Activated naive CD4-positive, alpha-beta T cell treated with anti-CD3 and anti-CD28 coated beads for 36 hours (primary cell): ENCODE measurements at regions not wholly inside any gene's neighbourhood (a gene's known extent, or its start where the extent isn't known, plus 50 kb on each side); places are given as distances from the start of the nearest gene placed in this dataset.

Experiments
- CTCF ChIA-PET: fragments of 350-600 bp; sonication (Branson Sonifier 250); formaldehyde crosslinking; loops from one replicate; lab custom pipeline; 2021; ENCODE audit warnings: antibody characterized with exemption; lab: Charles Lee
- DNase-seq: peaks from one replicate; pipeline ENCODE4 v3.0.0-alpha.2; 2020
- H3K27ac Mint-ChIP-seq: one replicate; pipeline ENCODE4 v1.8.0; 2021; ENCODE audit warnings: mild to moderate bottlenecking, mixed read lengths
- H3K27me3 Mint-ChIP-seq: one replicate; pipeline ENCODE4 v1.8.0; 2021; ENCODE audit warnings: low read depth, mixed read lengths
- H3K36me3 Mint-ChIP-seq: one replicate; pipeline ENCODE4 v1.8.0; 2021; ENCODE audit warnings: low read depth, mixed read lengths
- H3K4me1 Mint-ChIP-seq: one replicate; pipeline ENCODE4 v1.8.0; 2021; ENCODE audit warnings: low read depth, mixed read lengths
- H3K4me3 Mint-ChIP-seq: one replicate; pipeline ENCODE4 v1.8.0; 2021; ENCODE audit warnings: mild to moderate bottlenecking, moderate library complexity, mixed read lengths
- H3K9me3 Mint-ChIP-seq: one replicate; pipeline ENCODE4 v1.8.0; 2021; ENCODE audit warnings: mixed read lengths
- intact Hi-C: fragments of 100-400 bp; cut with micrococcal nuclease; formaldehyde crosslinking; loops from one replicate; pipeline ENCODE4 v1.15.1; 2023

DNA sequence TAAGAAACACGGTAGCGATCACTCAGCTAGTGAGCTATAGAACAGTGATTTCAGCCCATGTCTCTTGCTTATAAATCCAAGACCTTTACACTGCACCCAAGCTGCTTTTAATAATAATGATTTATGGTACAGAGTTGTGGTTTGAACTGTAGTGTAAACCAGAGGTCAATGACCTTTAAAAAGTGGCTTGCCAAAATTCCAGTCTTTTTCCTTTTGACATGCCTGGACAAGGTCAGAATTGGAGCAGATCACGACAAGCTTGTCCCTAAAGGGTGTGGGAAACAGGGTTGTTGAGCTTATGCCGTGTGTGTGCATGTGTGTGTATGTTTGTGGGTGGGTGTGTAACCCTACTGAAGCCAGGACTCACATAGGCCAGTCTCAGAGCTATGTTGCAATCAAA, 225.3 kb upstream of the CLINT1 start:
- Mint-ChIP-seq H3K4me1 (no peaks in the 10 kb centered on the region), H3K9me3 (no peaks in the 10 kb centered on the region), H3K27ac (no peak overlapping the region), H3K36me3 (no peaks in the 10 kb centered on the region), H3K27me3 (peaks cover 7% of the 10 kb centered on the region), H3K4me3 (no peak overlapping the region)
- DNase-seq, result no peak
- CTCF ChIA-PET, result interaction anchor here (0.5 to 2.0 kb wide), 3 partner anchors 9 to 1368 kb away, joined by 3 to 14 read pairs (median 3); no protein-coding TSS in a partner anchor
- intact Hi-C loops, result no loop called here

DNA sequence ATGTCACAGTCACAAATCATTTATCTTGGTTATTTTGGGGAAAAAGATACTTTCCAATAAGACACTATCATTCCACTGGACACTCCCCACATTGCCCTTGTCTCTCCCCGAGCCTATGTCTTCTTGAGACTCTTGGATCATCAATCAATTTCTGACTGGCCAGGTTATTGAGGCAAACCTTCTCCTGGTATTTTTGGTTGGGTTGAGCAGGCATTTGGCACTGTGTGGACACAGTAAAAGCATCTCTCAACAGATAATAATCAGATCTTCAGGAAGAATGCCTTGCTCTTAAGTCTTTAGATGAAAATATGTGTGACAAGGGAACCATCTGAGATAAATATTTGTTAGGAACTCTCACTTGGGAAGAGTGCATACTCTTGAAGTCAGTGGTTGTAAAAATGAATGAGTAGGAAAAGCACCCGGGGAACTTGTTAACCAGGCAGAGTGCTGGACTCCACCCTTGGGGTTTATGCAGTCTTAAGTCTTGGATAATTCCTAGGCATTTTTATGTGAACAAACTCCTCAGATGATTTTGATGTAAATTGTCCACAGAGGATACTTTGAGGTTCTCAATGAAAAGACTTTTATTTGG, 223.8 kb upstream of the CLINT1 start:
- DNase-seq, result no peak
- Mint-ChIP-seq H3K4me3 (no peak overlapping the region), H3K4me1 (no peaks in the 10 kb centered on the region), H3K36me3 (no peaks in the 10 kb centered on the region), H3K9me3 (no peaks in the 10 kb centered on the region), H3K27ac (no peak overlapping the region), H3K27me3 (peaks cover 7% of the 10 kb centered on the region)
- intact Hi-C loops, result no loop called here
- CTCF ChIA-PET, result interaction anchor here (0.7 to 2.0 kb wide), 2 partner anchors 8 to 1432 kb away, joined by 3 to 14 read pairs; no protein-coding TSS in a partner anchor

- CTCF ChIA-PET, result interaction anchor here (0.5 to 1.5 kb wide), 3 partner anchors 10 to 29 kb away, joined by 3 read pairs; no protein-coding TSS in a partner anchor
- no peak overlapping the region for H3K27ac Mint-ChIP-seq
- H3K4me3 Mint-ChIP-seq, result no peak overlapping the region
- intact Hi-C loops, result no loop called here
- H3K36me3 Mint-ChIP-seq, result no peaks in the 10 kb centered on the region
- peaks cover 6% of the 10 kb centered on the region for H3K27me3 Mint-ChIP-seq
- no peaks in the 10 kb centered on the region for H3K9me3 Mint-ChIP-seq
- peaks cover 3% of the 10 kb centered on the region for H3K4me1 Mint-ChIP-seq
- no peak for DNase-seq
Observed at GRCh38 chr5:158080112-158080511, 221.2 kb upstream of the CLINT1 start.

- Mint-ChIP-seq H3K4me1 (peaks cover 3% of the 10 kb centered on the region), H3K4me3 (no peak overlapping the region), H3K36me3 (no peaks in the 10 kb centered on the region), H3K27ac (no peak overlapping the region), H3K27me3 (peaks cover 6% of the 10 kb centered on the region), H3K9me3 (no peaks in the 10 kb centered on the region)
- CTCF ChIA-PET, result interaction anchor here (1.5 kb wide), 1 partner anchor 13 kb away, joined by 3 read pairs; no protein-coding TSS in a partner anchor
- intact Hi-C loops, result loop anchor here (5.0 kb wide), 1 partner anchor 618 kb away; no protein-coding TSS in a partner anchor
- DNase-seq, result no peak
Observed at GRCh38 chr5:158079097-158079496, 220.2 kb upstream of the CLINT1 start.

DNA sequence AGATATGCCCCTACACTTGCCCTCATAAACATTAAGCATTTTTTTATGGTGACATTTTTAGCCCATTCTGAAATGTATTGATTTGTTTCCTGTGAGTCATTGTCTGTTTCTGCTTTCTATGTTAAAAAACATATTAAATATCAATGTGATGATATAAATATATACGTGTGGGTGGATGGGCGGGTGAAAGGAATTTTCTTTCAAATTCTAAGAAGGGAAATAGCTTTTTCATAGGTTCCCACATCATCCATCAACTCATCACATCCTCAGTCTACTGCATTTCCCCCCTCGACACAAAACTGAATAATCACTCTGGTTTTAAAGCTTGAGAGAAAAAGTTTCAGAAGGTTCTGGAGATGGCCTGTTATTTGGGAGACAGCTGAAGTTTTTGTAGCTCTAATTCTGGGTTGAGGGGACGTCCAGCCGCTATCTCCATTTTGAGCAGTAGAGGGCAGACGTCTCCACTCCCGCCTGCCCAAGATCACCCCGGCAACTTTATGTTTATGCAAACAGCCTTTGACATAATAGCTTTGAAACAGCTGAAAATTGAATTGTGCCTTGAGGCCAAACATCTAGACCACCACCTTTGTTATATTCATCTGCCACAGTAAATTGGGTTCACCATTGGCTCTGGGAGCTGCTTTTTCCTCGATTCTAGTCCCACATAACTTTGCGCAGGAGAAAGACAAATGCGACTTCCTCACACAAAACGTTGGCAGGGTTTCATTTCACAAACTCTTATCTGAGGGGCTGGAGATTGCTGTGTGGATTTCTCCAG, 216.2 kb upstream of the CLINT1 start:
- peaks cover 3% of the 10 kb centered on the region for H3K4me1 Mint-ChIP-seq
- intact Hi-C loops, result loop anchor here (1.0 to 5.0 kb wide), 3 partner anchors 622 to 1058 kb away; no protein-coding TSS in a partner anchor
- H3K4me3 Mint-ChIP-seq, result no peak overlapping the region
- no peak overlapping the region for H3K27ac Mint-ChIP-seq
- CTCF ChIA-PET, result interaction anchor here (0.6 to 1.9 kb wide), 37 partner anchors 9 to 1497 kb away, joined by 3 to 17 read pairs (median 4); no protein-coding TSS in a partner anchor
- peak; percentile 63 for DNase-seq
- peaks cover 2% of the 10 kb centered on the region for H3K27me3 Mint-ChIP-seq
- no peaks in the 10 kb centered on the region for H3K9me3 Mint-ChIP-seq
- no peaks in the 10 kb centered on the region for H3K36me3 Mint-ChIP-seq

- no peaks in the 10 kb centered on the region for H3K36me3 Mint-ChIP-seq
- H3K4me3 Mint-ChIP-seq, result no peak overlapping the region
- peaks cover 3% of the 10 kb centered on the region for H3K4me1 Mint-ChIP-seq
- H3K27me3 Mint-ChIP-seq, result peaks cover 2% of the 10 kb centered on the region
- CTCF ChIA-PET, result interaction anchor here (0.6 to 1.9 kb wide), 30 partner anchors 8 to 1497 kb away, joined by 3 to 17 read pairs (median 4); no protein-coding TSS in a partner anchor
- no peak overlapping the region for H3K27ac Mint-ChIP-seq
- intact Hi-C loops, result loop anchor here (2.0 kb wide), 1 partner anchor 1058 kb away; no protein-coding TSS in a partner anchor
- no peak for DNase-seq
- H3K9me3 Mint-ChIP-seq, result no peaks in the 10 kb centered on the region
Observed at GRCh38 chr5:158074597-158074991, 215.6 kb upstream of the CLINT1 start.

- H3K36me3 Mint-ChIP-seq, result no peaks in the 10 kb centered on the region
- H3K27me3 Mint-ChIP-seq, result peaks cover 2% of the 10 kb centered on the region
- DNase-seq, result no peak
- no peaks in the 10 kb centered on the region for H3K9me3 Mint-ChIP-seq
- no peak overlapping the region for H3K4me3 Mint-ChIP-seq
- intact Hi-C loops, result no loop called here
- CTCF ChIA-PET, result no interaction called here
- H3K4me1 Mint-ChIP-seq, result peaks cover 3% of the 10 kb centered on the region
- H3K27ac Mint-ChIP-seq, result no peak overlapping the region
Observed at GRCh38 chr5:158070859-158071258, 211.9 kb upstream of the CLINT1 start.

DNA sequence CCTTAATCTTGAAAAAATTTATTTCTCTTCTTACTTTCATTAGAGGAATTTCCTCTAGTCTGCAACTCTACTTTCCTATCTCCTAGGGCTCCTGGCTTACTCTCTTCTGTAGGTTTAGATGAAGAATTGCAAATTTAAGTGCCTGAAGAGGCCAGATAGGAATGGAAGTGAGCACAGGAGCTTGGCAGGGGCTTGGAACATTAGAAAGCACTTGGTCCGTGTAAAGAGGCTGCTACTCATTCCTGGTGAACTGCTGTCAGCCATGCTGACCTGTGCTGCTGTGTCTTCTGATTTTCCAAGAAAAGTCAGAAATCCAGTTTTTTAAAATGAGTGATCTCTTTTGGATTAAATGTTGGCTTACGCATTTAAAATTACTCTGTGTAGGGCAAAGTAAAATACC, 210.9 kb upstream of the CLINT1 start:
- Mint-ChIP-seq H3K4me1 (no peaks in the 10 kb centered on the region), H3K27me3 (no peaks in the 10 kb centered on the region), H3K9me3 (no peaks in the 10 kb centered on the region), H3K4me3 (no peak overlapping the region), H3K27ac (no peak overlapping the region), H3K36me3 (no peaks in the 10 kb centered on the region)
- DNase-seq, result no peak
- intact Hi-C loops, result no loop called here
- CTCF ChIA-PET, result no interaction called here

- Mint-ChIP-seq H3K27ac (no peak overlapping the region), H3K4me1 (no peaks in the 10 kb centered on the region), H3K27me3 (no peaks in the 10 kb centered on the region), H3K4me3 (no peak overlapping the region), H3K9me3 (no peaks in the 10 kb centered on the region), H3K36me3 (no peaks in the 10 kb centered on the region)
- no peak for DNase-seq
- CTCF ChIA-PET, result no interaction called here
- intact Hi-C loops, result no loop called here
Observed at GRCh38 chr5:158068964-158069363, 210.0 kb upstream of the CLINT1 start.

DNA sequence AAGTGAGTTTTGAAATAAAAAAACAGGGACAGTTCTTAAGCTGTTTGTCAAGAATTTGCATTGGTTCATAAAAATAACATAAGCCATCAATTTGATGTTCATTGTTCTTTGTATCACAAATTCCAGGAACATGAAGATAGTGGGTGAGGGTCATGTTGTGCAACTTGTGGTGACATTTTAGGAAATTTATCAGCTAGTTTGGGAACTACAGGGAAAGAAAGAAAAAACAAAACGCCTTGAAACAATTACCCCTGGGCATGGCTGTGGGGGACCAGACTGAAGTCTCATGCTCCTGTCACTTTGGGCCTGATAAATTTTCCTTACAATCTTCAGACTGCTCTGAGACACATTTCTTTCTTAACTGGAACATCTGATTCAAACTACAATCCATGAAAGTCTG, 207.1 kb upstream of the CLINT1 start:
- H3K27me3 Mint-ChIP-seq, result peaks cover 2% of the 10 kb centered on the region
- no peak for DNase-seq
- H3K4me1 Mint-ChIP-seq, result no peaks in the 10 kb centered on the region

DNA sequence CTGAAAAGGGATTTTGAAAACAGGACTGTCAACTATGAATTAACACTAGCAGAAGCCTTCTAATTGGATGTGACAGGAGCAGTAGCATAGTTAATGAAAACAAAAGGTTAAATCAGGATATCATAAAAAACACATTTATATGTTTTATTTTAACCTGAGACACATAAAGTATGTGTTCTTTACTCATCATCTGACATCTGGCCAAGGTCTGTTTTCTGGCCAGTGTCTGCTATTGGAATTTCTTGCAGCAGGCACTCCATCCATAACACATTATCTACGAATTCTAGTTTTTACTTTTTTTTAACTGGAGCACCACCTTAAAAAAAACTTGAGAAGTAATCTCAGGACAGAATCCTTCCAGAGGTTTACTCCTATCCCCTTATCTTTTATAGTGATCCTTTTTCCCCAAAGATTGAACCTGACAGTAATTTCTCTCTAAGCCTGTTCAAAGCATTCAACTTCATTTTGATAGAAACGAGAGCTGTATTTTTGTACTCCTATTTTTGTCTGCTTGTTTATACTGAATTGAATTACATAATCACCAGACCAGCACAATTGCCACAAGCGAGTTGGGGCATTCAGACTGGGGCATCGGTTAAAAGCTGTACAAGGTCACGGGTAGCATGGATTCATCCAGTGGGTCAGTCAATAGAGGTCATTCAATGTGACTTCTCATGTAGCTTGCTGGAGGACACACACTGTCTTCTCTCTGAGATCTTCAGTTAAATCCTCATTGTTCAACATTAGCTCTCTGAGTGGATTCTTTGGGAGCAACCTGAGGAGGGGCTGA, 205.6 kb upstream of the CLINT1 start:
- CTCF ChIA-PET, result interaction anchor here (0.9 kb wide), 1 partner anchor 11 kb away, joined by 3 read pairs; no protein-coding TSS in a partner anchor
- H3K4me1 Mint-ChIP-seq, result no peaks in the 10 kb centered on the region
- no peak overlapping the region for H3K4me3 Mint-ChIP-seq
- intact Hi-C loops, result no loop called here
- H3K27me3 Mint-ChIP-seq, result peaks cover 4% of the 10 kb centered on the region
- no peaks in the 10 kb centered on the region for H3K9me3 Mint-ChIP-seq
- H3K36me3 Mint-ChIP-seq, result no peaks in the 10 kb centered on the region
- H3K27ac Mint-ChIP-seq, result no peak overlapping the region
- DNase-seq, result no peak

More for the DNA sequence above, 207.1 kb upstream of the CLINT1 start:
- Mint-ChIP-seq H3K4me3 (no peak overlapping the region), H3K9me3 (no peaks in the 10 kb centered on the region), H3K27ac (no peak overlapping the region), H3K36me3 (no peaks in the 10 kb centered on the region)
- CTCF ChIA-PET, result interaction anchor here (1.0 to 1.5 kb wide), 2 partner anchors 9 to 14 kb away, joined by 3 to 5 read pairs; no protein-coding TSS in a partner anchor
- intact Hi-C loops, result no loop called here

DNA sequence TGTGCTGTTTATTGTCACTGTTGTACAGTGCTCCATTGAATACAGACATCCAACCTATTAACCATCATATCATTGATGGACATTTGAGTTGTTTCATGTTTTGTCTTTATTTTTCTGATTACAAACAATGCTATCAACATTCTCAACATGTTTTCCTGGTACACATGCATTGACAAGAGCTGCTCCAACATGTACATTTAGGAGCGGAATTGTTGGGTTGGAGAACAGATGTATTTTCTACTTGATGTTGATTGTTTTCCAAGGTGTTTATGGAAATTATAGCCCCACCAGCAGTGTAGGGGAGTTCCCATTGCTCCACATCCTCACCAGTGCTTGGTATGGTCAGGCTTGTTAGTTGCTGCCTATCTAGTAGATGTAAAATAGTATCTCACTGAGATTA, 204.1 kb upstream of the CLINT1 start:
- intact Hi-C loops, result no loop called here
- H3K4me3 Mint-ChIP-seq, result no peak overlapping the region
- H3K27me3 Mint-ChIP-seq, result peaks cover 6% of the 10 kb centered on the region
- DNase-seq, result no peak
- CTCF ChIA-PET, result interaction anchor here (0.7 to 1.7 kb wide), 3 partner anchors 12 to 1065 kb away, joined by 4 to 8 read pairs (median 4); no protein-coding TSS in a partner anchor
- no peaks in the 10 kb centered on the region for H3K36me3 Mint-ChIP-seq
- H3K4me1 Mint-ChIP-seq, result no peaks in the 10 kb centered on the region
- H3K27ac Mint-ChIP-seq, result no peak overlapping the region
- H3K9me3 Mint-ChIP-seq, result no peaks in the 10 kb centered on the region
